ENCODE measurements at regions not wholly inside any gene's neighbourhood (a gene's known extent, or its start where the extent isn't known, plus 50 kb on each side); places are given as distances from the start of the nearest gene placed in this dataset.

DNA sequence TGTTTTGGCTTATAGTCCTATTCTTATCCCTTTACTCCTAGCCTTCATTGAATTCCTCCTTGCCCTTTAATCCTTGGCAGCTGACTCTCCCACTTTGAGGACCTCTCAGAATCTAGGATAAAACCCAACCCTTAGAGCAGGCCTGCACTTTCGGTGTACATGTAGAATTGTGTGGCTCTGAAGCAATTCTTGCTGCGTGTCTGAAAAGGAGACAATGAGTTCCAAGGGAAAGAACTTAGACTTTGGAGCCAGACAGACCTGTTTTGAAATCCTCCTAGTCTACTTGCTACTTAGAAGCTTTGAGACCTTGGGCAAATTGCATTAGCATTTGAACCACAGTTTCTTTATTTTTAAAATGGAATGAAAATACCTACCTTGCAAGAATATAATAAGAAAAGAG lies 175.2 kb downstream of the BEND2 start:
- TF ChIP-seq, protein P1, sequence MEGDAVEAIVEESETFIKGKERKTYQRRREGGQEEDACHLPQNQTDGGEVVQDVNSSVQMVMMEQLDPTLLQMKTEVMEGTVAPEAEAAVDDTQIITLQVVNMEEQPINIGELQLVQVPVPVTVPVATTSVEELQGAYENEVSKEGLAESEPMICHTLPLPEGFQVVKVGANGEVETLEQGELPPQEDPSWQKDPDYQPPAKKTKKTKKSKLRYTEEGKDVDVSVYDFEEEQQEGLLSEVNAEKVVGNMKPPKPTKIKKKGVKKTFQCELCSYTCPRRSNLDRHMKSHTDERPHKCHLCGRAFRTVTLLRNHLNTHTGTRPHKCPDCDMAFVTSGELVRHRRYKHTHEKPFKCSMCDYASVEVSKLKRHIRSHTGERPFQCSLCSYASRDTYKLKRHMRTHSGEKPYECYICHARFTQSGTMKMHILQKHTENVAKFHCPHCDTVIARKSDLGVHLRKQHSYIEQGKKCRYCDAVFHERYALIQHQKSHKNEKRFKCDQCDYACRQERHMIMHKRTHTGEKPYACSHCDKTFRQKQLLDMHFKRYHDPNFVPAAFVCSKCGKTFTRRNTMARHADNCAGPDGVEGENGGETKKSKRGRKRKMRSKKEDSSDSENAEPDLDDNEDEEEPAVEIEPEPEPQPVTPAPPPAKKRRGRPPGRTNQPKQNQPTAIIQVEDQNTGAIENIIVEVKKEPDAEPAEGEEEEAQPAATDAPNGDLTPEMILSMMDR (IDR thresholded peaks at IDR 0.05) = no peak
- TF ChIP-seq POLR2A (IDR thresholded peaks at IDR 0.05) = no peak
